GM23338 (cell line): ENCODE measurements at regions not wholly inside any gene's neighbourhood (a gene's known extent, or its start where the extent isn't known, plus 50 kb on each side); places are given as distances from the start of the nearest gene placed in this dataset.

Source experiments
- ATAC-seq: fragments of 200-7000 bp; cut with Tn5 transposase; 3 replicates; pipeline ENCODE4 v1.9.1; 2020
- DNase-seq: peaks from one replicate; pipeline ENCODE4 v3.0.0-alpha.2; 2015; ENCODE audit warnings: low spot score
- H2AFZ ChIP-seq: fragments of 200-600 bp; sonication (generic); 2 replicates; pipeline ENCODE4 v1.8.0; 2016; ENCODE audit warnings: antibody characterized with exemption, mild to moderate bottlenecking, moderate library complexity
- H3F3A ChIP-seq: fragments of 200-600 bp; sonication (generic); replicated peaks from 2 replicates; pipeline ENCODE4 v1.8.0; 2017; ENCODE audit warnings: antibody characterized with exemption, mixed run types, low read depth
- H3K27ac ChIP-seq: fragments of 200-600 bp; sonication (generic); 2 replicates; pipeline ENCODE4 v1.6.1; 2016; ENCODE audit warnings: low read depth
- H3K27me3 ChIP-seq: fragments of 200-600 bp; sonication (generic); 2 replicates; pipeline ENCODE4 v1.8.0; 2016; ENCODE audit warnings: mild to moderate bottlenecking, mixed run types, moderate library complexity; ENCODE audit not compliant: insufficient read depth
- H3K36me3 ChIP-seq: fragments of 200-600 bp; sonication (generic); 2 replicates; pipeline ENCODE4 v1.8.0; 2016; ENCODE audit warnings: mild to moderate bottlenecking; ENCODE audit not compliant: insufficient read depth
- H3K4me1 ChIP-seq: fragments of 200-600 bp; sonication (generic); 2 replicates; pipeline ENCODE4 v1.8.0; 2016; ENCODE audit warnings: mild to moderate bottlenecking, moderate library complexity; ENCODE audit not compliant: insufficient read depth
- H3K4me2 ChIP-seq: fragments of 200-600 bp; sonication (generic); 2 replicates; pipeline ENCODE4 v1.7.1; 2017; ENCODE audit warnings: mixed run types
- H3K4me3 ChIP-seq: fragments of 200-600 bp; sonication (generic); 2 replicates; pipeline ENCODE4 v1.6.1; 2016; ENCODE audit warnings: mixed run types
- H3K79me2 ChIP-seq: fragments of 200-600 bp; sonication (generic); replicated peaks from 2 replicates; pipeline ENCODE4 v1.8.0; 2017; ENCODE audit warnings: mild to moderate bottlenecking; ENCODE audit not compliant: insufficient read depth
- H3K9me2 ChIP-seq: fragments of 200-600 bp; sonication (generic); 2 replicates; pipeline ENCODE4 v1.8.0; 2017; ENCODE audit not compliant: insufficient read depth
- H4K20me1 ChIP-seq: fragments of 200-600 bp; sonication (generic); replicated peaks from 2 replicates; pipeline ENCODE4 v1.8.0; 2017; ENCODE audit warnings: mild to moderate bottlenecking; ENCODE audit not compliant: insufficient read depth
- H3K27ac Mint-ChIP-seq: 2 replicates; pipeline ENCODE4 v1.8.0; 2020; ENCODE audit warnings: inconsistent platforms, mild to moderate bottlenecking, moderate library complexity, mixed read lengths
- H3K27me3 Mint-ChIP-seq: 3 replicates; pipeline ENCODE4 v1.8.0; 2022; ENCODE audit warnings: low read depth, mild to moderate bottlenecking, moderate library complexity, mixed read lengths, inconsistent platforms; ENCODE audit not compliant: insufficient read depth, poor library complexity
- H3K36me3 Mint-ChIP-seq: 3 replicates; pipeline ENCODE4 v1.8.0; 2021; ENCODE audit warnings: low read depth, mild to moderate bottlenecking, inconsistent platforms, moderate library complexity, mixed read lengths
- H3K4me1 Mint-ChIP-seq: 3 replicates; pipeline ENCODE4 v1.8.0; 2020; ENCODE audit warnings: mild to moderate bottlenecking, inconsistent platforms, mixed read lengths
- H3K4me3 Mint-ChIP-seq: 3 replicates; pipeline ENCODE4 v1.8.0; 2021; ENCODE audit warnings: moderate library complexity, mild to moderate bottlenecking, inconsistent platforms, mixed read lengths
- H3K9me3 Mint-ChIP-seq: 3 replicates; pipeline ENCODE4 v1.8.0; 2020; ENCODE audit warnings: moderate library complexity, mild to moderate bottlenecking, inconsistent platforms, mixed read lengths
- CREB1 ChIP-seq: fragments of 250-450 bp; sonication (Bioruptor Pico); IDR thresholded peaks from 2 replicates; pipeline ENCODE4 v1.5.0; 2020; ENCODE audit warnings: low read depth, mild to moderate bottlenecking, moderate library complexity
- EZH2 ChIP-seq: fragments of 200-600 bp; sonication (generic); IDR thresholded peaks from one replicate; pipeline ENCODE4 v1.8.0; 2017; ENCODE audit warnings: antibody characterized with exemption, mild to moderate bottlenecking, low read depth; ENCODE audit not compliant: unreplicated experiment
- EZH2phosphoT487 ChIP-seq: fragments of 200-600 bp; sonication (generic); IDR thresholded peaks from one replicate; pipeline ENCODE4 v1.8.1; 2018; ENCODE audit warnings: antibody characterized with exemption; ENCODE audit not compliant: unreplicated experiment
- JUNB ChIP-seq: IDR thresholded peaks from one replicate; pipeline ENCODE4 v1.6.1; 2016; ENCODE audit warnings: antibody characterized with exemption; ENCODE audit not compliant: unreplicated experiment
- NANOG ChIP-seq: IDR thresholded peaks from 2 replicates; pipeline ENCODE4 v1.6.1; 2016; ENCODE audit warnings: antibody characterized with exemption, borderline replicate concordance
- POLR2AphosphoS5 ChIP-seq: IDR thresholded peaks from 2 replicates; pipeline ENCODE4 v1.6.1; 2016; ENCODE audit warnings: antibody characterized with exemption, low read depth
- REST ChIP-seq: IDR thresholded peaks from one replicate; pipeline ENCODE4 v1.6.1; 2018; ENCODE audit warnings: antibody characterized with exemption; ENCODE audit not compliant: unreplicated experiment
- STAT1 ChIP-seq: IDR thresholded peaks from one replicate; pipeline ENCODE4 v1.6.1; 2016; ENCODE audit warnings: antibody characterized with exemption; ENCODE audit not compliant: unreplicated experiment
- ZNF462 ChIP-seq: fragments of 250-450 bp; sonication (Bioruptor Pico); IDR thresholded peaks from 2 replicates; pipeline ENCODE4 v1.5.0; 2020; ENCODE audit warnings: mild to moderate bottlenecking, moderate library complexity
- TF ChIP-seq, protein P1 (sequence below): IDR thresholded peaks from 2 replicates; pipeline ENCODE4 v1.6.1; 2016; ENCODE audit warnings: antibody characterized with exemption

GRCh38 chr15:70306081-70306480, 208.4 kb upstream of the TLE3 start (continued):
- no peak for TF ChIP-seq REST
- no peak for TF ChIP-seq JUNB
- TF ChIP-seq STAT1: no peak
- TF ChIP-seq EZH2phosphoT487: no peak
- no peak for TF ChIP-seq CREB1 (CRISPR knock-in tag)

GRCh38 chr15:70303981-70304380, 206.3 kb upstream of the TLE3 start:
- DNase-seq: no peak
- no peaks in the 10 kb centered on the region for H3F3A ChIP-seq
- H3K27me3 Mint-ChIP-seq: no peaks in the 10 kb centered on the region
- H3K9me2 ChIP-seq: peaks cover 8% of the 10 kb centered on the region; the same call in 1 of the 2 replicates
- H3K4me2 ChIP-seq: no peak overlapping the region
- H3K36me3 Mint-ChIP-seq: no peaks in the 10 kb centered on the region
- H3K79me2 ChIP-seq: no peaks in the 10 kb centered on the region
- peaks cover 4% of the 10 kb centered on the region; the same call in 2 of the 3 replicates for H3K4me1 Mint-ChIP-seq
- no peaks in the 10 kb centered on the region; the same call in 1 of the 3 replicates for H3K9me3 Mint-ChIP-seq
- no peak for TF ChIP-seq EZH2phosphoT487
- TF ChIP-seq CREB1 (CRISPR knock-in tag): no peak
- no peak for TF ChIP-seq ZNF462 (CRISPR knock-in tag)
- no peak for TF ChIP-seq JUNB
- no peak for TF ChIP-seq REST
- TF ChIP-seq, protein P1, sequence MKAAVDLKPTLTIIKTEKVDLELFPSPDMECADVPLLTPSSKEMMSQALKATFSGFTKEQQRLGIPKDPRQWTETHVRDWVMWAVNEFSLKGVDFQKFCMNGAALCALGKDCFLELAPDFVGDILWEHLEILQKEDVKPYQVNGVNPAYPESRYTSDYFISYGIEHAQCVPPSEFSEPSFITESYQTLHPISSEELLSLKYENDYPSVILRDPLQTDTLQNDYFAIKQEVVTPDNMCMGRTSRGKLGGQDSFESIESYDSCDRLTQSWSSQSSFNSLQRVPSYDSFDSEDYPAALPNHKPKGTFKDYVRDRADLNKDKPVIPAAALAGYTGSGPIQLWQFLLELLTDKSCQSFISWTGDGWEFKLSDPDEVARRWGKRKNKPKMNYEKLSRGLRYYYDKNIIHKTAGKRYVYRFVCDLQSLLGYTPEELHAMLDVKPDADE: no peak
- no peak for TF ChIP-seq NANOG
- no peak for TF ChIP-seq STAT1
- TF ChIP-seq EZH2: no peak
- no peak for TF ChIP-seq POLR2AphosphoS5
- H3K4me1 ChIP-seq: 0 out of 2 replicates have a peak, but pooled peaks cover under 1% of the 10 kb centered on the region
- no peak overlapping the region for H3K4me3 ChIP-seq
- H4K20me1 ChIP-seq: no peaks in the 10 kb centered on the region
- no peak overlapping the region for H3K27ac Mint-ChIP-seq
- no peak for ATAC-seq
- no peak overlapping the region for H3K27ac ChIP-seq
- H3K27me3 ChIP-seq: no peaks in the 10 kb centered on the region
- H3K4me3 Mint-ChIP-seq: no peak overlapping the region
- no peaks in the 10 kb centered on the region for H3K36me3 ChIP-seq
- H2AFZ ChIP-seq: no peak overlapping the region
